Cardiac fibroblast (primary cell): ENCODE measurements at regions not wholly inside any gene's neighbourhood (a gene's known extent, or its start where the extent isn't known, plus 50 kb on each side); places are given as distances from the start of the nearest gene placed in this dataset.

Experiments
- DNase-seq, 2 donors: peaks; one replicate each; pipeline versions ENCODE4 v3.0.0 to v3.0.0-alpha.2; 2010; ENCODE audit warnings: low read depth in 2 of 2
- H3K4me3 ChIP-seq, 2 donors: replicated peaks in 1 of 2; 1 replicate in 1 of 2; 2 replicates in 1 of 2; pipeline ENCODE4 v1.5.1; 2011; ENCODE audit warnings: low read depth in 2 of 2, low read length in 2 of 2, mild to moderate bottlenecking in 2 of 2, moderate library complexity in 1 of 2
- CTCF ChIP-seq: IDR thresholded peaks from one replicate; pipeline ENCODE4 v1.5.1; 2011; ENCODE audit warnings: low read depth, mild to moderate bottlenecking, low read length, inconsistent platforms

- peak in 1 of 2 donors; percentile 1 for DNase-seq
- no peak overlapping the region for H3K4me3 ChIP-seq
- no peak for TF ChIP-seq CTCF
Observed at GRCh38 chr15:45946111-45946510, 311.3 kb downstream of the SQOR start.

- no peak for DNase-seq
Observed at GRCh38 chr15:45948181-45948621, 313.4 kb downstream of the SQOR start.

GRCh38 chr15:45958924-45959323 lies 324.1 kb downstream of the SQOR start:
- DNase-seq: no peak
- no peak for TF ChIP-seq CTCF
- no peak overlapping the region for H3K4me3 ChIP-seq

More at GRCh38 chr15:45948181-45948621, 313.4 kb downstream of the SQOR start:
- no peak for TF ChIP-seq CTCF
- H3K4me3 ChIP-seq: no peak overlapping the region

- H3K4me3 ChIP-seq: no peak overlapping the region
- DNase-seq: no peak
- TF ChIP-seq CTCF: no peak
Observed at GRCh38 chr15:45962733-45963132, 327.9 kb downstream of the SQOR start.

- DNase-seq: no peak
- H3K4me3 ChIP-seq: no peak overlapping the region
- TF ChIP-seq CTCF: no peak
Observed at GRCh38 chr15:45970542-45970941, 335.7 kb downstream of the SQOR start.

GRCh38 chr15:45980366-45980765 lies 345.5 kb downstream of the SQOR start:
- DNase-seq: no peak
- no peak overlapping the region for H3K4me3 ChIP-seq
- no peak for TF ChIP-seq CTCF

- no peak overlapping the region for H3K4me3 ChIP-seq
- DNase-seq: no peak
- TF ChIP-seq CTCF: no peak
Observed at GRCh38 chr15:45981625-45982024, 346.8 kb downstream of the SQOR start.
